ENCODE measurements at regions not wholly inside any gene's neighbourhood (a gene's known extent, or its start where the extent isn't known, plus 50 kb on each side); places are given as distances from the start of the nearest gene placed in this dataset.
"Not testable (repeated sequence)": the region's sequence is repeated elsewhere in the genome, so short reads cannot be mapped to it uniquely, and the experiment has no call there.

- Histone ChIP-seq H3K27ac (no peak overlapping the region), H3K9me3 (ENCODE audit: low read depth, low read length) (no peaks in the 10 kb centered on the region), H3K36me3 (ENCODE audit: insufficient read depth, low read length) (no peaks in the 10 kb centered on the region), H3K9ac (ENCODE audit: insufficient read length) (no peak overlapping the region), H3K4me3 (no peak overlapping the region)
- TF ChIP-seq FOXP2 (optimal IDR thresholded peaks at IDR 0.05; ENCODE audit: control extremely low read depth, extremely low read length, insufficient read depth) (no peak), POLR2AphosphoS5 (IDR thresholded peaks at IDR 0.05; ENCODE audit: borderline replicate concordance, low read depth, low read length) (no peak), EZH2 (IDR thresholded peaks at IDR 0.05) (no peak)
- DNase-seq (ENCODE audit: low read depth, low spot score) = no peak
Observed at GRCh38 chr5:135151256-135151655, 117.2 kb upstream of the PITX1 start.

GRCh38 chr5:135150767-135151166, 116.7 kb upstream of the PITX1 start:
- Histone ChIP-seq H3K9me3 (ENCODE audit: low read depth, low read length) (no peaks in the 10 kb centered on the region), H3K27ac (no peak overlapping the region), H3K36me3 (ENCODE audit: insufficient read depth, low read length) (no peaks in the 10 kb centered on the region), H3K4me3 (no peak overlapping the region), H3K9ac (ENCODE audit: insufficient read length) (no peak overlapping the region)
- no peak for DNase-seq (ENCODE audit: low read depth, low spot score)
- no peak for TF ChIP-seq EZH2 (IDR thresholded peaks at IDR 0.05)
- no peak for TF ChIP-seq POLR2AphosphoS5 (IDR thresholded peaks at IDR 0.05; ENCODE audit: borderline replicate concordance, low read depth, low read length)
- no peak for TF ChIP-seq FOXP2 (optimal IDR thresholded peaks at IDR 0.05; ENCODE audit: control extremely low read depth, extremely low read length, insufficient read depth)

- H3K36me3 ChIP-seq (ENCODE audit: insufficient read depth, low read length) = no peaks in the 10 kb centered on the region
- H3K9ac ChIP-seq (ENCODE audit: insufficient read length) = no peak overlapping the region
- TF ChIP-seq POLR2AphosphoS5 (IDR thresholded peaks at IDR 0.05; ENCODE audit: borderline replicate concordance, low read depth, low read length) (no peak), EZH2 (IDR thresholded peaks at IDR 0.05) (no peak), FOXP2 (optimal IDR thresholded peaks at IDR 0.05; ENCODE audit: control extremely low read depth, extremely low read length, insufficient read depth) (no peak)
- no peaks in the 10 kb centered on the region for H3K9me3 ChIP-seq (ENCODE audit: low read depth, low read length)
- DNase-seq (ENCODE audit: low read depth, low spot score) = no peak
- H3K4me3 ChIP-seq = no peak overlapping the region
- no peak overlapping the region for H3K27ac ChIP-seq
Observed at GRCh38 chr5:135149956-135150723, 116.1 kb upstream of the PITX1 start.

GRCh38 chr5:135149229-135149955, 115.4 kb upstream of the PITX1 start:
- no peak overlapping the region for H3K4me3 ChIP-seq
- H3K27ac ChIP-seq = no peak overlapping the region
- H3K36me3 ChIP-seq (ENCODE audit: insufficient read depth, low read length) = no peaks in the 10 kb centered on the region
- no peak overlapping the region for H3K9ac ChIP-seq (ENCODE audit: insufficient read length)
- TF ChIP-seq FOXP2 (optimal IDR thresholded peaks at IDR 0.05; ENCODE audit: control extremely low read depth, extremely low read length, insufficient read depth) (no peak), EZH2 (IDR thresholded peaks at IDR 0.05) (no peak), POLR2AphosphoS5 (IDR thresholded peaks at IDR 0.05; ENCODE audit: borderline replicate concordance, low read depth, low read length) (no peak)
- no peak for DNase-seq (ENCODE audit: low read depth, low spot score)
- no peaks in the 10 kb centered on the region for H3K9me3 ChIP-seq (ENCODE audit: low read depth, low read length)

GRCh38 chr5:135147294-135148090, 113.5 kb upstream of the PITX1 start:
- no peak for DNase-seq (ENCODE audit: low read depth, low spot score)
- Histone ChIP-seq H3K4me3 (no peak overlapping the region), H3K36me3 (ENCODE audit: insufficient read depth, low read length) (no peaks in the 10 kb centered on the region), H3K9me3 (ENCODE audit: low read depth, low read length) (no peaks in the 10 kb centered on the region), H3K9ac (ENCODE audit: insufficient read length) (no peak overlapping the region), H3K27ac (no peak overlapping the region)
- TF ChIP-seq EZH2 (IDR thresholded peaks at IDR 0.05) (no peak), FOXP2 (optimal IDR thresholded peaks at IDR 0.05; ENCODE audit: control extremely low read depth, extremely low read length, insufficient read depth) (no peak), POLR2AphosphoS5 (IDR thresholded peaks at IDR 0.05; ENCODE audit: borderline replicate concordance, low read depth, low read length) (no peak)

GRCh38 chr5:135145985-135146384, 112.0 kb upstream of the PITX1 start:
- no peak overlapping the region for H3K27ac ChIP-seq
- H3K9ac ChIP-seq (ENCODE audit: insufficient read length) = no peak overlapping the region
- DNase-seq (ENCODE audit: low read depth, low spot score) = no peak
- TF ChIP-seq FOXP2 (optimal IDR thresholded peaks at IDR 0.05; ENCODE audit: control extremely low read depth, extremely low read length, insufficient read depth) (no peak), EZH2 (IDR thresholded peaks at IDR 0.05) (no peak), POLR2AphosphoS5 (IDR thresholded peaks at IDR 0.05; ENCODE audit: borderline replicate concordance, low read depth, low read length) (no peak)
- no peaks in the 10 kb centered on the region for H3K9me3 ChIP-seq (ENCODE audit: low read depth, low read length)
- H3K4me3 ChIP-seq = no peak overlapping the region
- no peaks in the 10 kb centered on the region for H3K36me3 ChIP-seq (ENCODE audit: insufficient read depth, low read length)

- H3K9me3 ChIP-seq (ENCODE audit: low read depth, low read length); DNase-seq (ENCODE audit: low read depth, low spot score); H3K27ac ChIP-seq; H3K36me3 ChIP-seq (ENCODE audit: insufficient read depth, low read length); H3K9ac ChIP-seq (ENCODE audit: insufficient read length); H3K4me3 ChIP-seq: not testable (repeated sequence)
Observed at GRCh38 chr5:135143682-135144081, 109.7 kb upstream of the PITX1 start.

Measured in SK-N-MC (cell line).